Activated CD4-positive, alpha-beta T cell treated with anti-CD3 and anti-CD28 coated beads for 24 hours (primary cell): ENCODE measurements at regions not wholly inside any gene's neighbourhood (a gene's known extent, or its start where the extent isn't known, plus 50 kb on each side); places are given as distances from the start of the nearest gene placed in this dataset.
"Not testable (repeated sequence)": the region's sequence is repeated elsewhere in the genome, so short reads cannot be mapped to it uniquely, and the experiment has no call there.

Source experiments
- DNase-seq, 2 donors: peaks; one replicate each; pipeline ENCODE4 v3.0.0-alpha.2; 2020; ENCODE audit warnings: low read depth in 2 of 2

GRCh38 chr15:62407962-62408361, 242.9 kb upstream of the C2CD4B start:
- no peak for DNase-seq

- no peak for DNase-seq
Measured at GRCh38 chr15:62409466-62409865, 244.4 kb upstream of the C2CD4B start.

GRCh38 chr15:62412686-62413085, 247.6 kb upstream of the C2CD4B start:
- no peak for DNase-seq

- DNase-seq = no peak
Measured at GRCh38 chr15:62413153-62413552, 248.1 kb upstream of the C2CD4B start.

GRCh38 chr15:62413786-62414185, 248.7 kb upstream of the C2CD4B start:
- no peak for DNase-seq

GRCh38 chr15:62415498-62415897, 250.4 kb upstream of the C2CD4B start:
- no peak for DNase-seq

- no peak for DNase-seq
Measured at GRCh38 chr15:62416526-62416925, 251.4 kb upstream of the C2CD4B start.

GRCh38 chr15:62417439-62417838, 252.4 kb upstream of the C2CD4B start:
- DNase-seq = no peak

GRCh38 chr15:62418496-62418895, 253.4 kb upstream of the C2CD4B start:
- not testable (repeated sequence) for DNase-seq

GRCh38 chr15:62419192-62419591, 254.1 kb upstream of the C2CD4B start:
- DNase-seq = no peak

GRCh38 chr15:62420371-62420770, 255.3 kb upstream of the C2CD4B start:
- not testable (repeated sequence) for DNase-seq

GRCh38 chr15:62421289-62421688, 256.2 kb upstream of the C2CD4B start:
- no peak for DNase-seq

- DNase-seq = no peak
Measured at GRCh38 chr15:62426387-62426956, 261.4 kb upstream of the C2CD4B start.

GRCh38 chr15:62428259-62428658, 263.2 kb upstream of the C2CD4B start:
- DNase-seq = no peak

GRCh38 chr15:62428851-62429598, 263.9 kb upstream of the C2CD4B start:
- DNase-seq = no peak

- no peak for DNase-seq
Measured at GRCh38 chr15:62430056-62430455, 265.0 kb upstream of the C2CD4B start.

GRCh38 chr15:62430552-62430951, 265.5 kb upstream of the C2CD4B start:
- DNase-seq = no peak

GRCh38 chr15:62431008-62431797, 266.1 kb upstream of the C2CD4B start:
- DNase-seq = no peak

- no peak for DNase-seq
Measured at GRCh38 chr15:62431817-62432216, 266.7 kb upstream of the C2CD4B start.

- DNase-seq = no peak
Measured at GRCh38 chr15:62432702-62433398, 267.8 kb upstream of the C2CD4B start.

- no peak for DNase-seq
Measured at GRCh38 chr15:62436235-62436634, 271.1 kb upstream of the C2CD4B start.

- no peak for DNase-seq
Measured at GRCh38 chr15:62437753-62438152, 272.7 kb upstream of the C2CD4B start.
